ENCODE measurements at regions not wholly inside any gene's neighbourhood (a gene's known extent, or its start where the extent isn't known, plus 50 kb on each side); places are given as distances from the start of the nearest gene placed in this dataset.

GRCh38 chr5:162243651-162244050, 176.1 kb downstream of the GABRG2 start:
- no peaks in the 10 kb centered on the region for H4K20me1 ChIP-seq (ENCODE audit: control insufficient read depth, extremely low read depth, insufficient read depth, low read length)
- H3K27me3 ChIP-seq (ENCODE audit: control insufficient read depth, insufficient read depth, low read length): no peaks in the 10 kb centered on the region
- TF ChIP-seq EZH2 (IDR thresholded peaks at IDR 0.05; ENCODE audit: low read length, missing control alignments) (no peak), CTCF (conservative IDR thresholded peaks at IDR 0.05 in 1 of 2, IDR thresholded peaks at IDR 0.05 in 1 of 2; ENCODE audit: low read depth in 1 of 2, low read length in 2 of 2) (no peak)
- H3K4me3 ChIP-seq (replicated peaks in 1 of 4; ENCODE audit: control extremely low read depth in 1 of 4, insufficient read depth in 1 of 4, low read depth in 3 of 4, low read length in 4 of 4): no peak overlapping the region
- no peaks in the 10 kb centered on the region for H3K4me1 ChIP-seq (ENCODE audit: control insufficient read depth, extremely low read depth, insufficient read depth, low read length)
- no peaks in the 10 kb centered on the region for H3K36me3 ChIP-seq (ENCODE audit: control insufficient read depth, insufficient read depth, low read length)
- H2AFZ ChIP-seq (ENCODE audit: low read length): no peak overlapping the region
- no peak overlapping the region for H3K27ac ChIP-seq (ENCODE audit: insufficient read depth, low read length)
- H3K9ac ChIP-seq (ENCODE audit: insufficient read depth, low read length): no peak overlapping the region
- DNase-seq (ENCODE audit: low read depth in 2 of 2): no peak
- no peaks in the 10 kb centered on the region for H3K9me3 ChIP-seq (ENCODE audit: control insufficient read depth, insufficient read depth, low read depth, low read length)
- no peak overlapping the region for H3K4me2 ChIP-seq (ENCODE audit: extremely low read depth, insufficient read depth, low read length)
- H3K79me2 ChIP-seq (ENCODE audit: control insufficient read depth, insufficient read depth, low read length): no peaks in the 10 kb centered on the region

DNA sequence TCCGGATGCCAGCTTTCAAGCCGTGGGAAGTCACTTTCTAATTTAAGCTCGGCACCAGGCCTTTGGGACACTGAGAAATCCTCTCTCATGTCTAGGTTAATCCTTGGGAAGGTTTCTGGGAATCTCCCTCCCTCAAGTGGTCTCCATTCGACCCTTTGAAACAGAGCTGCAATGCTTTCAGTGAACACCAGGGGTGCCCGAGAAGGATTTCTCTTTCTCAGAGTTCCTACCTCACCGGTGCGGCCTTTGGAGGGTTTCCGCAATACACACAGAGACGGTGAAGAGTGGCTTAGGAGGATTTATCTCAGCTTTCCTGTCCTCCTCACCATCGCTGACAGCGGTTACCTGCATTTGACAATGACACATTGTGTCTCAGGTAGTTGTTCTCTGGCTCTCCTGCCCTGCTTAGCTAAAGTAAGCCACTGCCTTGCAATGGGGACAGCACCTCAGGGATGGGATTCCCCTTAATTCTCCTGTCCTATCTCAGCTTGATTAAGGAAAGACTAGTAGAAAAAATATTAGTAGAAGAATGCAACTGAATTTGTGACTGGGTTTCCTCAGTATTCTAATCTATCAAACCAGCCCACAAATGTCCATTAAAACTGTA, 180.6 kb downstream of the GABRG2 start:
- Histone ChIP-seq H2AFZ (ENCODE audit: low read length) (no peak overlapping the region), H3K36me3 (ENCODE audit: control insufficient read depth, insufficient read depth, low read length) (no peaks in the 10 kb centered on the region), H3K4me3 (replicated peaks in 1 of 4; ENCODE audit: control extremely low read depth in 1 of 4, insufficient read depth in 1 of 4, low read depth in 3 of 4, low read length in 4 of 4) (no peak overlapping the region), H3K79me2 (ENCODE audit: control insufficient read depth, insufficient read depth, low read length) (no peaks in the 10 kb centered on the region), H3K9me3 (ENCODE audit: control insufficient read depth, insufficient read depth, low read depth, low read length) (no peaks in the 10 kb centered on the region), H4K20me1 (ENCODE audit: control insufficient read depth, extremely low read depth, insufficient read depth, low read length) (no peaks in the 10 kb centered on the region), H3K4me2 (ENCODE audit: extremely low read depth, insufficient read depth, low read length) (no peak overlapping the region), H3K9ac (ENCODE audit: insufficient read depth, low read length) (no peak overlapping the region), H3K27ac (ENCODE audit: insufficient read depth, low read length) (no peak overlapping the region), H3K27me3 (ENCODE audit: control insufficient read depth, insufficient read depth, low read length) (no peaks in the 10 kb centered on the region), H3K4me1 (ENCODE audit: control insufficient read depth, extremely low read depth, insufficient read depth, low read length) (no peaks in the 10 kb centered on the region)
- TF ChIP-seq EZH2 (IDR thresholded peaks at IDR 0.05; ENCODE audit: low read length, missing control alignments) (no peak), CTCF (conservative IDR thresholded peaks at IDR 0.05 in 1 of 2, IDR thresholded peaks at IDR 0.05 in 1 of 2; ENCODE audit: low read depth in 1 of 2, low read length in 2 of 2) (no peak)
- no peak for DNase-seq (ENCODE audit: low read depth in 2 of 2)

GRCh38 chr5:162256711-162257110, 189.1 kb downstream of the GABRG2 start:
- DNase-seq (ENCODE audit: low read depth in 2 of 2): no peak
- no peaks in the 10 kb centered on the region for H3K79me2 ChIP-seq (ENCODE audit: control insufficient read depth, insufficient read depth, low read length)
- no peak overlapping the region for H3K4me2 ChIP-seq (ENCODE audit: extremely low read depth, insufficient read depth, low read length)
- H4K20me1 ChIP-seq (ENCODE audit: control insufficient read depth, extremely low read depth, insufficient read depth, low read length): no peaks in the 10 kb centered on the region
- no peak overlapping the region for H3K4me3 ChIP-seq (replicated peaks in 1 of 4; ENCODE audit: control extremely low read depth in 1 of 4, insufficient read depth in 1 of 4, low read depth in 3 of 4, low read length in 4 of 4)
- H3K9me3 ChIP-seq (ENCODE audit: control insufficient read depth, insufficient read depth, low read depth, low read length): no peaks in the 10 kb centered on the region
- no peak for TF ChIP-seq CTCF (conservative IDR thresholded peaks at IDR 0.05 in 1 of 2, IDR thresholded peaks at IDR 0.05 in 1 of 2; ENCODE audit: low read depth in 1 of 2, low read length in 2 of 2)
- TF ChIP-seq EZH2 (IDR thresholded peaks at IDR 0.05; ENCODE audit: low read length, missing control alignments): no peak
- no peaks in the 10 kb centered on the region for H3K27me3 ChIP-seq (ENCODE audit: control insufficient read depth, insufficient read depth, low read length)
- H3K27ac ChIP-seq (ENCODE audit: insufficient read depth, low read length): no peak overlapping the region
- H3K4me1 ChIP-seq (ENCODE audit: control insufficient read depth, extremely low read depth, insufficient read depth, low read length): no peaks in the 10 kb centered on the region
- no peaks in the 10 kb centered on the region for H3K36me3 ChIP-seq (ENCODE audit: control insufficient read depth, insufficient read depth, low read length)
- no peak overlapping the region for H2AFZ ChIP-seq (ENCODE audit: low read length)
- no peak overlapping the region for H3K9ac ChIP-seq (ENCODE audit: insufficient read depth, low read length)
